Gastrocnemius medialis (tissue), 4 donors: ENCODE measurements at regions not wholly inside any gene's neighbourhood (a gene's known extent, or its start where the extent isn't known, plus 50 kb on each side); places are given as distances from the start of the nearest gene placed in this dataset.
"Not testable (repeated sequence)": the region's sequence is repeated elsewhere in the genome, so short reads cannot be mapped to it uniquely, and the experiment has no call there.

ENCODE experiments used
- ATAC-seq, 2 donors: fragments of 150-250 bp; one replicate each; pipeline ENCODE4 v1.9.1; 2016
- DNase-seq, 2 donors: peaks; one replicate each; pipeline ENCODE4 v3.0.0-alpha.2; 2019
- H3K27ac ChIP-seq, 4 donors: fragments of 200-600 bp; sonication (generic); 1 replicate in 1 of 4; 2 replicates in 3 of 4; pipeline ENCODE4 v1.5.1; 2016 to 2018; ENCODE audit warnings: mild to moderate bottlenecking in 2 of 4, moderate library complexity in 1 of 4
- H3K27me3 ChIP-seq, 3 donors: fragments of 200-600 bp; sonication (generic) in 2 of 3; 1 replicate in 1 of 3; 2 replicates in 2 of 3; pipeline versions ENCODE4 v1.5.1 to v1.6.0; 2016 to 2019; ENCODE audit warnings: mild to moderate bottlenecking in 1 of 3, moderate library complexity in 1 of 3
- H3K36me3 ChIP-seq, 2 donors: fragments of 200-600 bp; sonication (generic) in 1 of 2; one replicate each; pipeline ENCODE4 v1.5.1; 2017 to 2018
- H3K4me1 ChIP-seq, 2 donors: fragments of 200-600 bp; sonication (generic) in 1 of 2; one replicate each; pipeline ENCODE4 v1.5.1; 2016 to 2017; ENCODE audit warnings: mild to moderate bottlenecking in 2 of 2
- H3K4me3 ChIP-seq, 4 donors: fragments of 200-600 bp; sonication (generic) in 3 of 4; 1 replicate in 1 of 4; 2 replicates in 3 of 4; pipeline ENCODE4 v1.5.1; 2016 to 2019; ENCODE audit warnings: mild to moderate bottlenecking in 2 of 4
- H3K9me3 ChIP-seq, 3 donors: fragments of 200-600 bp; sonication (generic) in 2 of 3; 1 replicate in 1 of 3; 2 replicates in 2 of 3; pipeline ENCODE4 v1.5.1; 2016 to 2019
- CTCF ChIP-seq, 5 experiments: fragments of 450-650 bp in 3 of 5; fragments of 200-600 bp in 2 of 5; sonication (generic) in 2 of 5; IDR thresholded peaks in 4 of 5; conservative IDR thresholded peaks in 1 of 5; 1 replicate in 4 of 5; 2 replicates in 1 of 5; pipeline ENCODE4 v1.5.1; 2016 to 2019; ENCODE audit warnings: antibody characterized with exemption in 5 of 5, mild to moderate bottlenecking in 3 of 5, moderate library complexity in 3 of 5
- POLR2A ChIP-seq, 2 donors: fragments of 450-650 bp; IDR thresholded peaks; one replicate each; pipeline ENCODE4 v1.6.1; 2017; ENCODE audit warnings: antibody characterized with exemption in 2 of 2, mild to moderate bottlenecking in 2 of 2, moderate library complexity in 2 of 2
- in situ Hi-C, 4 donors: fragments of 200-750 bp; cut with MboI; loops; one replicate each; pipeline versions ENCODE4 v1.15.0 to v1.8.0; 2017; ENCODE audit warnings: low sequenced_read_pairs in 4 of 4
- intact Hi-C: fragments of 100-400 bp; cut with DNase I; formaldehyde crosslinking; loops from one replicate; pipeline ENCODE4 v1.15.1; 2023; ENCODE audit warnings: low total_unique reads

- no peak for ATAC-seq
- H3K4me1 ChIP-seq = peaks cover 4 to 7% of the 10 kb centered on the region in 2 donors
- no peak for DNase-seq
- no peaks in the 10 kb centered on the region for H3K9me3 ChIP-seq
- H3K4me3 ChIP-seq = no peak overlapping the region
- TF ChIP-seq CTCF (IDR thresholded peaks at IDR 0.05 in 4 of 5, conservative IDR thresholded peaks at IDR 0.05 in 1 of 5) (no peak), POLR2A (IDR thresholded peaks at IDR 0.05) (no peak)
- in situ Hi-C loops = no loop called here
- no peaks in the 10 kb centered on the region for H3K27me3 ChIP-seq
- intact Hi-C loops = no loop called here
- no peaks in the 10 kb centered on the region for H3K36me3 ChIP-seq
- no peak overlapping the region for H3K27ac ChIP-seq
Observed at GRCh38 chr22:17300926-17301325, 68.3 kb upstream of the CECR2 start.

GRCh38 chr22:17298805-17299502 is 70.3 kb upstream of the CECR2 start:
- H3K27ac ChIP-seq, H3K36me3 ChIP-seq, DNase-seq, intact Hi-C loops, ATAC-seq, H3K4me3 ChIP-seq, H3K9me3 ChIP-seq, H3K4me1 ChIP-seq, H3K27me3 ChIP-seq, in situ Hi-C loops: not testable (repeated sequence)

- no peaks in the 10 kb centered on the region for H3K4me1 ChIP-seq
- no peak for TF ChIP-seq POLR2A (IDR thresholded peaks at IDR 0.05)
- TF ChIP-seq CTCF (IDR thresholded peaks at IDR 0.05 in 4 of 5, conservative IDR thresholded peaks at IDR 0.05 in 1 of 5) = no peak
- no peaks in the 10 kb centered on the region for H3K36me3 ChIP-seq
- no peak overlapping the region for H3K27ac ChIP-seq
- DNase-seq (no peak), ATAC-seq (no peak)
- H3K27me3 ChIP-seq = no peaks in the 10 kb centered on the region
- in situ Hi-C loops = loop anchor here in 1 of 4 donors (10.0 kb wide), 1 partner anchor 49 kb away; no protein-coding TSS in a partner anchor
- no peak overlapping the region for H3K4me3 ChIP-seq
- no peaks in the 10 kb centered on the region for H3K9me3 ChIP-seq
- intact Hi-C loops = no loop called here
Observed at GRCh38 chr22:17285656-17286055, 66.4 kb upstream of the ADA2 start.

- in situ Hi-C loops = loop anchor here in 1 of 4 donors (10.0 kb wide), 1 partner anchor 50 kb away; no protein-coding TSS in a partner anchor
- Histone ChIP-seq H3K27me3 (no peaks in the 10 kb centered on the region), H3K4me3 (no peak overlapping the region), H3K4me1 (no peaks in the 10 kb centered on the region), H3K9me3 (no peaks in the 10 kb centered on the region), H3K27ac (no peak overlapping the region), H3K36me3 (no peaks in the 10 kb centered on the region)
- no peak for DNase-seq
- intact Hi-C loops = no loop called here
- ATAC-seq = no peak
- no peak for TF ChIP-seq CTCF (IDR thresholded peaks at IDR 0.05 in 4 of 5, conservative IDR thresholded peaks at IDR 0.05 in 1 of 5)
- TF ChIP-seq POLR2A (IDR thresholded peaks at IDR 0.05) = no peak
Observed at GRCh38 chr22:17284888-17285287, 65.7 kb upstream of the ADA2 start.

- TF ChIP-seq POLR2A (IDR thresholded peaks at IDR 0.05) (no peak), CTCF (IDR thresholded peaks at IDR 0.05 in 4 of 5, conservative IDR thresholded peaks at IDR 0.05 in 1 of 5) (no peak)
- H3K4me3 ChIP-seq = no peak overlapping the region
- ATAC-seq (no peak), DNase-seq (no peak)
- no peaks in the 10 kb centered on the region for H3K27me3 ChIP-seq
- intact Hi-C loops = no loop called here
- no peaks in the 10 kb centered on the region for H3K4me1 ChIP-seq
- no peaks in the 10 kb centered on the region for H3K9me3 ChIP-seq
- no peak overlapping the region for H3K27ac ChIP-seq
- H3K36me3 ChIP-seq = no peaks in the 10 kb centered on the region
- in situ Hi-C loops = loop anchor here in 1 of 4 donors (10.0 kb wide), 1 partner anchor 50 kb away; no protein-coding TSS in a partner anchor
Observed at GRCh38 chr22:17284466-17284865, 65.2 kb upstream of the ADA2 start.

- DNase-seq, H3K27ac ChIP-seq, H3K4me3 ChIP-seq, H3K27me3 ChIP-seq, H3K4me1 ChIP-seq, intact Hi-C loops, H3K36me3 ChIP-seq, ATAC-seq, H3K9me3 ChIP-seq: not testable (repeated sequence)
- in situ Hi-C loops = loop anchor here in 1 of 4 donors (10.0 kb wide), 1 partner anchor 51 kb away; no protein-coding TSS in a partner anchor
Observed at GRCh38 chr22:17283865-17284264, 64.6 kb upstream of the ADA2 start.
